Naive thymus-derived CD4-positive, alpha-beta T cell (primary cell): ENCODE measurements at regions not wholly inside any gene's neighbourhood (a gene's known extent, or its start where the extent isn't known, plus 50 kb on each side); places are given as distances from the start of the nearest gene placed in this dataset.

Experiments used
- ATAC-seq: fragments of 150-1000 bp; cut with Tn5 transposase; 2 replicates; pipeline ENCODE4 v1.10.0; 2021; ENCODE audit warnings: mild to moderate bottlenecking, moderate library complexity
- CTCF ChIA-PET: fragments of 350-600 bp; sonication (Branson Sonifier 250); formaldehyde crosslinking; loops from one replicate; lab custom pipeline; 2021; ENCODE audit warnings: antibody characterized with exemption; lab: Charles Lee
- POLR2A ChIA-PET: fragments of 350-600 bp; sonication (Branson Sonifier 250); formaldehyde crosslinking; loops from one replicate; lab custom pipeline; 2021; ENCODE audit warnings: antibody characterized with exemption, inconsistent platforms; lab: Charles Lee
- DNase-seq, 9 donors: peaks; one replicate each; pipeline versions ENCODE4 v3.0.0 to v3.0.0-alpha.2; 2020 to 2022; ENCODE audit warnings: mixed read lengths in 1 of 9
- H3K27ac ChIP-seq: one replicate; pipeline ENCODE4 v1.7.0; 2013; ENCODE audit warnings: mild to moderate bottlenecking, low read depth, low read length, moderate library complexity
- H3K27me3 ChIP-seq, 2 donors: one replicate each; pipeline ENCODE4 v1.7.0; 2013; ENCODE audit warnings: low read length in 2 of 2, mild to moderate bottlenecking in 2 of 2, moderate library complexity in 2 of 2; ENCODE audit not compliant: control insufficient read depth in 2 of 2, insufficient read depth in 2 of 2
- H3K36me3 ChIP-seq, 3 experiments: 1 replicate in 2 of 3; 2 replicates in 1 of 3; pipeline ENCODE4 v1.7.0; 2013; ENCODE audit warnings: low read length in 3 of 3, mild to moderate bottlenecking in 3 of 3, moderate library complexity in 1 of 3; ENCODE audit not compliant: insufficient read depth in 3 of 3, control insufficient read depth in 2 of 3
- H3K4me1 ChIP-seq, 2 donors: one replicate each; pipeline ENCODE4 v1.7.0; 2013; ENCODE audit warnings: low read length in 2 of 2, mild to moderate bottlenecking in 2 of 2, moderate library complexity in 1 of 2; ENCODE audit not compliant: control insufficient read depth in 2 of 2, insufficient read depth in 2 of 2
- H3K4me3 ChIP-seq: 2 replicates; pipeline ENCODE4 v1.7.0; 2013; ENCODE audit warnings: mild to moderate bottlenecking, low read length
- H3K9me3 ChIP-seq, 3 experiments: 1 replicate in 2 of 3; 2 replicates in 1 of 3; pipeline ENCODE4 v1.7.0; 2013; ENCODE audit warnings: low read length in 3 of 3; ENCODE audit not compliant: control insufficient read depth in 2 of 3
- H3K27ac Mint-ChIP-seq, 9 donors: one replicate each; pipeline ENCODE4 v1.8.0; 2020 to 2022; ENCODE audit warnings: mixed read lengths in 9 of 9, mild to moderate bottlenecking in 8 of 9, moderate library complexity in 5 of 9, inconsistent platforms in 2 of 9
- H3K27me3 Mint-ChIP-seq, 5 donors: one replicate each; pipeline ENCODE4 v1.8.0; 2021 to 2022; ENCODE audit warnings: mixed read lengths in 5 of 5, mild to moderate bottlenecking in 1 of 5
- H3K36me3 Mint-ChIP-seq, 5 donors: one replicate each; pipeline ENCODE4 v1.8.0; 2020 to 2022; ENCODE audit warnings: mixed read lengths in 5 of 5, mild to moderate bottlenecking in 3 of 5, inconsistent platforms in 1 of 5
- H3K4me1 Mint-ChIP-seq, 7 donors: one replicate each; pipeline ENCODE4 v1.8.0; 2020 to 2022; ENCODE audit warnings: mixed read lengths in 7 of 7, mild to moderate bottlenecking in 3 of 7, inconsistent platforms in 1 of 7
- H3K4me3 Mint-ChIP-seq, 10 donors: one replicate each; pipeline ENCODE4 v1.8.0; 2020 to 2022; ENCODE audit warnings: mild to moderate bottlenecking in 10 of 10, mixed read lengths in 10 of 10, moderate library complexity in 6 of 10, inconsistent platforms in 2 of 10
- H3K9me3 Mint-ChIP-seq, 11 donors: one replicate each; pipeline ENCODE4 v1.8.0; 2020 to 2022; ENCODE audit warnings: mixed read lengths in 11 of 11, mild to moderate bottlenecking in 4 of 11, inconsistent platforms in 1 of 11, moderate library complexity in 1 of 11
- intact Hi-C, 2 donors: fragments of 100-400 bp; cut with micrococcal nuclease; formaldehyde crosslinking; loops; one replicate each; pipeline ENCODE4 v1.15.1; 2023

DNA sequence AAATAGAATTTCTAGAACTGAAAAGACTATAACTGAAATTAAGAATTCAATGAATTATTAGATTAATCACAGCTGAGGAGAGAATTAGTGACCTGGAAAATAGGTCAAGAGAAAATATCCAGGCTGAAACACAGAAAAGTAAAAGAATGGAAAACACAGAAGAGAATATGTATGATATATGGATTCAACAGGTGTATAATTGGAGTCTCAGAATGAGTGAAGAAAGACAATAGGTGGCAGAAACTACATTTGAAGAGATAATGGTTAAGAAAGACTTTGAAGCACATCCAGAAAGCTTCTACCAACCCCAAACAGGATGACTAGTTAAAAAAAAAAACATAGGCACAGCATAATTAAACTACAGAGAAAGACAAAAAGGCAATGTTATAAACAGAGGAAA lies 196.2 kb upstream of the ASCC3 start:
- CTCF ChIA-PET, result no interaction called here
- H3K27ac Mint-ChIP-seq, result no peak overlapping the region
- DNase-seq, result no peak
- peaks cover 0 to 15% (median 6%) of the 10 kb centered on the region in 11 donors for H3K9me3 Mint-ChIP-seq
- no peaks in the 10 kb centered on the region for H3K36me3 Mint-ChIP-seq
- H3K9me3 ChIP-seq, result no peaks in the 10 kb centered on the region
- H3K4me3 ChIP-seq, result no peak overlapping the region
- no peak overlapping the region for H3K4me3 Mint-ChIP-seq
- H3K27me3 ChIP-seq, result no peaks in the 10 kb centered on the region
- no peaks in the 10 kb centered on the region for H3K4me1 ChIP-seq
- no peak overlapping the region for H3K27ac ChIP-seq
- H3K27me3 Mint-ChIP-seq, result no peaks in the 10 kb centered on the region
- ATAC-seq, result no peak
- no peaks in the 10 kb centered on the region for H3K4me1 Mint-ChIP-seq
- intact Hi-C loops, result no loop called here
- POLR2A ChIA-PET, result no interaction called here
- no peaks in the 10 kb centered on the region for H3K36me3 ChIP-seq

DNA sequence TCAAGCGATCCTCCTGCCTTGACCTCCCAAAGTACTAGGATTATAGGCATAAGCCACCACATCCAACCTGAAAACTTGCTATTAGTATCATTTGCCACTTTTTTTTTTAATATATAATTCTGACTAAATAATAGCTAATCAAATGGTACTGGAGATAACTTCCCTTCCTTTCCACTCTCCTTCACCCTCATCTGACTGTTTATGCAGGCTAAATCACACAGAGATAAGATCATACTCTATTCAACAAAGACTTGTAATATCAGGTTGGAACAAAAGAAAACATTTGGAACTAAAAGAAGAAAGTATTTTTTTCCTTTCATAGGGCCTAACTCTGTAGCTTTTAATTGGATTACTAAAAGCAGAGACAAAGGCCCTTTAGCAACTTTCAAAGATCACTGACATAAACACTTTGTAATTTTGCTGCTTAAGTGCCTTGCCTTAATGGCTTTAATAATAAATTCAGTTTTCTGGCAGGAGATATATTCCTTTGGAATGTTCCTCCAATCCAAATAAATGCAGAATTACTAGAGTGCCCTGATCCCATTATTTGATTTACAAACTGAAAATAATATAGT lies 198.7 kb upstream of the ASCC3 start:
- Histone ChIP-seq H3K27ac (no peak overlapping the region), H3K4me3 (no peak overlapping the region), H3K27me3 (no peaks in the 10 kb centered on the region), H3K36me3 (no peaks in the 10 kb centered on the region), H3K4me1 (no peaks in the 10 kb centered on the region), H3K9me3 (no peaks in the 10 kb centered on the region)
- CTCF ChIA-PET, result no interaction called here
- Mint-ChIP-seq H3K36me3 (no peaks in the 10 kb centered on the region), H3K4me1 (no peaks in the 10 kb centered on the region), H3K4me3 (no peak overlapping the region), H3K9me3 (peaks cover 0 to 15% (median 1%) of the 10 kb centered on the region in 11 donors), H3K27me3 (peaks cover 0 to 4% (median 0%) of the 10 kb centered on the region in 5 donors), H3K27ac (no peak overlapping the region)
- DNase-seq, result no peak
- intact Hi-C loops, result no loop called here
- ATAC-seq, result no peak
- POLR2A ChIA-PET, result no interaction called here

DNA sequence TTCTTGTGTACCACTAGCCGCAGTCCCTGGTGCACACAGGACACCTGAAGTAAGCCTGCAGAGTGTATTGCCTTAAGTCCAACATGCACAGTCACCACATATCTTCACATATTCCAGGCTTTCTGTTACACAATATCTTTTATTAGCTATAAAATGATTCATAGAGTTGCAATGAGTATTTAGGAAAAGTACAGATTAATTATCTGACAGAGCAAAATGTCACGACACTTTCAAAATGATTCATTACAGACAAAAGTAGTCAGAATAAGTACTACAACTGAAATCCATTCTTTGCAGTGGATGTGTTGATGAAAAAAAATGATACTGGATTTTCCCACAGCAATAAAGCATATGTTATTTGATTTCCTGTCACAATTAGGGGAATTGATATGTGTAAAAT lies 199.5 kb upstream of the ASCC3 start:
- CTCF ChIA-PET, result no interaction called here
- H3K4me1 ChIP-seq, result no peaks in the 10 kb centered on the region
- Mint-ChIP-seq H3K9me3 (peaks cover 0 to 15% (median 1%) of the 10 kb centered on the region in 11 donors), H3K4me1 (no peaks in the 10 kb centered on the region), H3K36me3 (no peaks in the 10 kb centered on the region), H3K27me3 (peaks cover 0 to 4% (median 0%) of the 10 kb centered on the region in 5 donors), H3K27ac (no peak overlapping the region), H3K4me3 (no peak overlapping the region)
- POLR2A ChIA-PET, result no interaction called here
- no peak for DNase-seq
- no peak overlapping the region for H3K4me3 ChIP-seq
- no peak overlapping the region for H3K27ac ChIP-seq
- no peaks in the 10 kb centered on the region for H3K36me3 ChIP-seq
- H3K9me3 ChIP-seq, result no peaks in the 10 kb centered on the region
- no peak for ATAC-seq
- no peaks in the 10 kb centered on the region for H3K27me3 ChIP-seq
- intact Hi-C loops, result no loop called here

DNA sequence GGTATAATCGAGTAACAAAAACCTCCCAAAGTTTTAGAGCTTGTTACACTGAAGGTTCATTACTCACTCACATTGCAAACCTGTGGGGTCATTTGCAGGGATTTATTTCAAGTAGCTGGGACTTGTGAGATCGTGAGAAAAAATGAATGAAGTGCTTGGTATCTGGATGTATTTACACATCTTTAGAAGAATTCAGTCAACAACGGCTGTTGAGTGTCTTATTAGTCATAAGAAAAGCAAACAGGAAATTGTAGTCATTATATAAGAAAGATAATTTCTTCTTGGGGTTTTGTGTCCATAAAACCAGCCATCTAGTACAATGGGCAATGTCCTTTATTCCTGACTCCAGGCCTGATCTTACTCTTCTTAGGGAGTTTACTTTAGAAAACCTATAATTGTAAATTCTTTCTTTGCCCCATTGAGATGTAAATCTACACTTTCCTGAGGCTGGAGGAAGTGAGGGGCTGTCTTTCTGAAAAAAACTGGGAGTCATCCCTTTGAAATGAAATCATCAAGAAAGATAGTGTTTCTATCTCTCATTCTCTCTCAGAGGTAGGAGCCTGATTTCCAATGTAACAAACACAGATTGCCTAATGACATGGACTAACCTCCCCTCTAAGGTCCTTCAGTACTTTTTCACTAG lies 202.5 kb upstream of the ASCC3 start:
- Histone ChIP-seq H3K4me1 (no peaks in the 10 kb centered on the region), H3K4me3 (no peak overlapping the region), H3K36me3 (no peaks in the 10 kb centered on the region), H3K27ac (no peak overlapping the region), H3K9me3 (no peaks in the 10 kb centered on the region), H3K27me3 (no peaks in the 10 kb centered on the region)
- DNase-seq (no peak), ATAC-seq (no peak)
- ChIA-PET POLR2A (no interaction called here), CTCF (no interaction called here)
- H3K36me3 Mint-ChIP-seq, result no peaks in the 10 kb centered on the region
- intact Hi-C loops, result no loop called here
- H3K4me3 Mint-ChIP-seq, result no peak overlapping the region
- H3K4me1 Mint-ChIP-seq, result no peaks in the 10 kb centered on the region
- peaks cover 0 to 6% (median 0%) of the 10 kb centered on the region in 11 donors for H3K9me3 Mint-ChIP-seq
- H3K27ac Mint-ChIP-seq, result no peak overlapping the region
- H3K27me3 Mint-ChIP-seq, result peaks cover 0 to 13% (median 0%) of the 10 kb centered on the region in 5 donors

DNA sequence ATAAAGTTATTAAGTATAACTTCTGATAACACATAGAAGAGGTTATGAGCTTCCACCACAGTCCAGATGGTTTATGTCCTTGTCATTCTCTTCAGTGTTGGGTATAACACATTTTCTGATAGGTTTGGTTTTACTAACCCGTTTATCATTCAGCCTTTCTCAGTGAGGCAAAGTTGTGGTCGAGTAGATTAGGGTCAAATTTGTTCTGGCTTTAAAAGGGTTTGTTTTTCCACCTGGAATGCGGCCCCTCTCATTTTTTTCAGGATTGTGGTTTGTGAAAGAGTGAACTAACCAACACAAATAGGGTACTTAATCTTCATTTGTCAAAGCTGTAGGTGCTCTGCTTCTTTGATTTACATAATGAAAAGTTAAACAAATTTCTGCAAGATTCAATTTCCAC lies 204.2 kb upstream of the ASCC3 start:
- intact Hi-C loops, result no loop called here
- peaks cover 0 to 13% (median 2%) of the 10 kb centered on the region in 11 donors for H3K9me3 Mint-ChIP-seq
- POLR2A ChIA-PET, result no interaction called here

DNA sequence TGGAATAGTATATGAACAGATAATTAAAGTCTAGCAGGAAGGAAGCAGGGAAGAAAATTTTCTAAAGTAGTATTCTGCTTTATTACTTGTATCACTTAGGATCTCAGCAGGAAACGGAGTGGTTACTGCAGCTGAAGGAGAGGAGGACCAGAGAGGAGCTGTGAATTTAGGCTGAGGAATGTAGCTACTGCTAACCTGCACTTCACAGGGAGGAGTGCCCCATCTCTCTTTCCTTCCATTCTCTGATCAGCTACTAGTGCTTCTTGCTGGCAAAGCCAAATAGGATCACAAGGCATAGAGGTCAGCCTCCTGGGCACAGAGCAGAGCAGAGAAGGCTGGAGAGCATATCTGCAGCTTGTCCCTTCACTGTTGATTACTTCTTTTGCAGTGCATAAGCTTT lies 205.3 kb upstream of the ASCC3 start:
- ChIA-PET POLR2A (no interaction called here), CTCF (interaction anchor here (0.6 kb wide), 1 partner anchor 51 kb away, joined by 5 read pairs; no protein-coding TSS in a partner anchor)

More for the DNA sequence above, 204.2 kb upstream of the ASCC3 start:
- no peak overlapping the region for H3K27ac Mint-ChIP-seq
- H3K36me3 Mint-ChIP-seq, result peaks cover 0 to 3% (median 0%) of the 10 kb centered on the region in 5 donors
- peaks cover 0 to 17% (median 7%) of the 10 kb centered on the region in 5 donors for H3K27me3 Mint-ChIP-seq
- H3K4me3 Mint-ChIP-seq, result no peak overlapping the region
- H3K36me3 ChIP-seq, result no peaks in the 10 kb centered on the region
- no peaks in the 10 kb centered on the region for H3K27me3 ChIP-seq
- CTCF ChIA-PET, result no interaction called here
- no peak overlapping the region for H3K27ac ChIP-seq
- no peaks in the 10 kb centered on the region for H3K4me1 Mint-ChIP-seq
- no peak overlapping the region for H3K4me3 ChIP-seq
- DNase-seq (no peak), ATAC-seq (no peak)
- H3K9me3 ChIP-seq, result no peaks in the 10 kb centered on the region
- no peaks in the 10 kb centered on the region for H3K4me1 ChIP-seq

DNA sequence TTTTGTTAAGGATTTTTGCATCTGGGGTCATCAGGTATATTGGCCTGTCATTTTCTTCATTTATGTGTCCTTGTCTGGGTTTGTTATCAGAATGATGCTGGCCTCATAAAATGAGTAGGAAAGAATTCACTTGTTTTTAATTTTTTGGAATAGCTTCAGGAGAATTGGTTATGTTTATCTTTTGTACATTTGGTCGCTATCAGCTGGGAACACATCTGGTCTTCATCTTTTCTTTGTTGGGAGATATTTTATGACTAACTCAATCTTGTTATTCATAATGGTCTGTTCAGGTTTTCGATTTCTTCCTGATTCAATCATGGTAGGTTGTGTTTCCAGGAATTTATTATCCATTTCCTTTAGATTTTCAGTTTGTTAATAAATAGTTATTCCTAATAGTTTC lies 207.5 kb upstream of the ASCC3 start:
- H3K27ac Mint-ChIP-seq, result no peak overlapping the region
- H3K9me3 Mint-ChIP-seq, result peaks cover 4 to 37% (median 15%) of the 10 kb centered on the region in 11 donors
- DNase-seq, result no peak
- CTCF ChIA-PET, result no interaction called here
- H3K36me3 Mint-ChIP-seq, result peaks cover 0 to 8% (median 0%) of the 10 kb centered on the region in 5 donors
- ATAC-seq, result no peak
- POLR2A ChIA-PET, result no interaction called here
- Histone ChIP-seq H3K4me1 (no peaks in the 10 kb centered on the region), H3K27me3 (no peaks in the 10 kb centered on the region), H3K27ac (no peak overlapping the region), H3K36me3 (no peaks in the 10 kb centered on the region), H3K4me3 (no peak overlapping the region), H3K9me3 (peaks cover 0 to 12% (median 0%) of the 10 kb centered on the region in 3 experiments)
- intact Hi-C loops, result no loop called here
- no peak overlapping the region for H3K4me3 Mint-ChIP-seq
- H3K27me3 Mint-ChIP-seq, result peaks cover 0 to 15% (median 10%) of the 10 kb centered on the region in 5 donors
- no peaks in the 10 kb centered on the region for H3K4me1 Mint-ChIP-seq

More for the DNA sequence above, 205.3 kb upstream of the ASCC3 start:
- no peak overlapping the region for H3K27ac Mint-ChIP-seq
- ATAC-seq (no peak), DNase-seq (no peak)
- peaks cover 0 to 18% (median 10%) of the 10 kb centered on the region in 5 donors for H3K27me3 Mint-ChIP-seq
- Histone ChIP-seq H3K4me3 (no peak overlapping the region), H3K27ac (no peak overlapping the region), H3K27me3 (no peaks in the 10 kb centered on the region), H3K9me3 (peaks cover 0 to 4% (median 0%) of the 10 kb centered on the region in 3 experiments), H3K4me1 (no peaks in the 10 kb centered on the region), H3K36me3 (no peaks in the 10 kb centered on the region)
- H3K4me1 Mint-ChIP-seq, result no peaks in the 10 kb centered on the region
- no peak overlapping the region for H3K4me3 Mint-ChIP-seq
- intact Hi-C loops, result no loop called here
- H3K9me3 Mint-ChIP-seq, result peaks cover 0 to 25% (median 11%) of the 10 kb centered on the region in 11 donors
- H3K36me3 Mint-ChIP-seq, result peaks cover 0 to 8% (median 0%) of the 10 kb centered on the region in 5 donors
